K562 (cell line): ENCODE measurements at regions not wholly inside any gene's neighbourhood (a gene's known extent, or its start where the extent isn't known, plus 50 kb on each side); places are given as distances from the start of the nearest gene placed in this dataset.

Source experiments
- ATAC-seq: fragments of 200-7000 bp; cut with Tn5 transposase; 3 replicates; pipeline ENCODE4 v1.9.1; 2020; ENCODE audit warnings: moderate library complexity
- BruUV-seq: library from RNA; stranded (reverse); fragments of 400-500 nt; replicated peaks from 2 replicates; lab custom pipeline; 2021; lab: Mats Ljungman, UMichigan
- CTCF ChIA-PET: fragments of 300-600 bp; formaldehyde crosslinking; extraction: SDS; loops from one replicate; lab custom pipeline; 2021; ENCODE audit warnings: low intra/inter-chr PET ratio; lab: Yijun Ruan, JAX
- POLR2A ChIA-PET: fragments of 300-600, 350-650 bp; sonication (Branson Sonifier 250); formaldehyde crosslinking; extraction: SDS; loops from one replicate; lab custom pipeline; 2021; ENCODE audit warnings: antibody characterized with exemption, inconsistent platforms; lab: Yijun Ruan, JAX
- DNase-seq, 4 experiments: peaks; one replicate each; pipeline versions ENCODE4 v3.0.0 to v3.0.0-alpha.2; 2011 to 2018; ENCODE audit warnings: low spot score in 3 of 4, mixed read lengths in 3 of 4; ENCODE audit errors: extremely low read depth in 1 of 4
- FAIRE-seq: peaks from 2 replicates; lab custom pipeline; 2011; peaks lifted over from hg19 to GRCh38; lab: Jason Lieb, UNC
- H2AFZ ChIP-seq: 2 replicates; pipeline ENCODE4 v1.6.0; 2011; ENCODE audit warnings: low read depth, low read length, control low read depth, inconsistent platforms
- H3K27ac ChIP-seq: fragments of 200-600 bp; 3 replicates; pipeline ENCODE4 v1.8.0; 2011; ENCODE audit warnings: low read depth, mild to moderate bottlenecking, control low read depth, inconsistent platforms, low read length, moderate library complexity, mixed read lengths; ENCODE audit errors: extremely low read depth
- H3K27me3 ChIP-seq, 2 experiments: fragments of 300-600 bp in 1 of 2; 2 replicates in 1 of 2; 3 replicates in 1 of 2; pipeline versions ENCODE4 v1.6.0 to v1.8.0; 2011; ENCODE audit warnings: inconsistent platforms in 2 of 2, low read length in 2 of 2, mild to moderate bottlenecking in 1 of 2, mixed read lengths in 1 of 2, moderate library complexity in 1 of 2; ENCODE audit not compliant: control insufficient read depth in 2 of 2, insufficient read depth in 2 of 2
- H3K36me3 ChIP-seq: fragments of 300-600 bp; 3 replicates; pipeline ENCODE4 v1.8.0; 2011; ENCODE audit warnings: mild to moderate bottlenecking, low read length, inconsistent platforms; ENCODE audit not compliant: control insufficient read depth, insufficient read depth
- H3K4me1 ChIP-seq, 2 experiments: fragments of 200-600 bp in 1 of 2; replicated peaks in 1 of 2; 2 replicates in 1 of 2; 3 replicates in 1 of 2; pipeline versions ENCODE4 v1.5.1 to v1.8.0; 2011; ENCODE audit warnings: inconsistent platforms in 2 of 2, low read length in 2 of 2, mild to moderate bottlenecking in 1 of 2, mixed read lengths in 1 of 2, moderate library complexity in 1 of 2; ENCODE audit not compliant: control insufficient read depth in 2 of 2, insufficient read depth in 2 of 2
- H3K4me2 ChIP-seq: 2 replicates; pipeline ENCODE4 v1.6.1; 2011; ENCODE audit warnings: low read length, control low read depth, inconsistent platforms, mixed read lengths; ENCODE audit not compliant: insufficient read depth
- H3K4me3 ChIP-seq: fragments of 200-600 bp; sonication (generic), shearing (Covaris generic); 2 replicates; pipeline ENCODE4 v1.5.1; 2016; ENCODE audit warnings: control low read depth, inconsistent platforms
- H3K79me2 ChIP-seq: fragments of 200-600 bp; 3 replicates; pipeline ENCODE4 v1.8.0; 2011; ENCODE audit warnings: low read length, inconsistent platforms; ENCODE audit not compliant: control insufficient read depth, insufficient read depth
- H3K9ac ChIP-seq, 2 experiments: 2 replicates each; pipeline versions ENCODE4 v1.6.0 to v1.6.1; 2011; ENCODE audit warnings: low read depth in 2 of 2, low read length in 2 of 2, control low read depth in 1 of 2, inconsistent platforms in 1 of 2, mild to moderate bottlenecking in 1 of 2, mixed read lengths in 1 of 2; ENCODE audit not compliant: insufficient read depth in 1 of 2
- H3K9me1 ChIP-seq: one replicate; pipeline ENCODE4 v1.6.0; 2011; ENCODE audit warnings: inconsistent platforms, mild to moderate bottlenecking, low read length, moderate library complexity; ENCODE audit not compliant: control insufficient read depth, insufficient read depth
- H3K9me3 ChIP-seq: replicated peaks from 2 replicates; pipeline ENCODE4 v1.5.1; 2011; ENCODE audit warnings: low read depth, low read length, inconsistent platforms; ENCODE audit not compliant: control insufficient read depth, insufficient read depth
- H4K20me1 ChIP-seq: replicated peaks from 2 replicates; pipeline ENCODE4 v1.6.1; 2011; ENCODE audit warnings: low read length, inconsistent platforms, mixed read lengths; ENCODE audit not compliant: control insufficient read depth, insufficient read depth
- ATF6 ChIP-seq: sonication (generic); formaldehyde crosslinking; IDR thresholded peaks from 2 replicates; pipeline ENCODE4 v1.4.0; 2020; ENCODE audit warnings: mild to moderate bottlenecking, missing genetic modification reagents
- ATF7 ChIP-seq: fragments of 450-650 bp; IDR thresholded peaks from 2 replicates; pipeline ENCODE4 v1.7.1; 2014; ENCODE audit warnings: mild to moderate bottlenecking, moderate library complexity
- CSDE1 ChIP-seq, 2 experiments: fragments of 450-650 bp; IDR thresholded peaks; 2 replicates each; pipeline ENCODE4 v1.6.1; 2016; ENCODE audit warnings: mild to moderate bottlenecking in 1 of 2
- ELF4 ChIP-seq: fragments of 450-650 bp; formaldehyde crosslinking; IDR thresholded peaks from 2 replicates; pipeline ENCODE4 v1.4.0; 2022; ENCODE audit warnings: missing genetic modification characterization
- HMGN3 ChIP-seq: IDR thresholded peaks from 2 replicates; pipeline ENCODE4 v1.6.1; 2011; ENCODE audit warnings: borderline replicate concordance, low read depth, mild to moderate bottlenecking, mixed read lengths, low read length; ENCODE audit not compliant: insufficient read length; ENCODE audit errors: extremely low read depth
- HNRNPLL ChIP-seq: fragments of 200-400 bp; formaldehyde crosslinking; IDR thresholded peaks from 2 replicates; pipeline ENCODE4 v1.6.1; 2017; ENCODE audit warnings: low read length, low read depth, mild to moderate bottlenecking; ENCODE audit not compliant: poor library complexity, severe bottlenecking
- MXI1 ChIP-seq: IDR thresholded peaks from 2 replicates; pipeline ENCODE4 v1.6.1; 2011; ENCODE audit warnings: low read depth, mild to moderate bottlenecking, improper control_type of control experiment, low read length
- TCF15 ChIP-seq: fragments of 250-450 bp; sonication (Bioruptor Pico); IDR thresholded peaks from 2 replicates; pipeline ENCODE4 v1.8.0; 2022; ENCODE audit warnings: moderate library complexity, mild to moderate bottlenecking, inconsistent platforms
- TSC22D4 ChIP-seq: fragments of 450-650 bp; IDR thresholded peaks from 2 replicates; pipeline ENCODE4 v1.6.1; 2016; ENCODE audit warnings: missing genetic modification characterization, missing biosample characterization, control low read depth
- ZKSCAN1 ChIP-seq: fragments of 150-350 bp; IDR thresholded peaks from 2 replicates; pipeline ENCODE4 v1.6.1; 2016; ENCODE audit warnings: low read depth, low read length
- WGBS: fragments of 100-300 bp; shearing (Covaris generic); methylation state at CpG from one replicate; pipeline ENCODE4 v1.1.6; 2016; ENCODE audit warnings: low coverage, mixed read lengths; ENCODE audit not compliant: insufficient coverage; ENCODE audit errors: missing lambda C conversion rate; 5-methylcytosine and 5-hydroxymethylcytosine counted together
- in situ Hi-C: fragments of 300-500 bp; cut with MboI; formaldehyde crosslinking; loops from 4 replicates; pipeline ENCODE4 v1.15.0; 2018; ENCODE audit warnings: inconsistent platforms, mixed read lengths
- intact Hi-C: fragments of 100-400 bp; cut with micrococcal nuclease; formaldehyde crosslinking; loops from 2 replicates; pipeline ENCODE4 v1.14.2; 2022

GRCh38 chr4:156638925-156639605 is 332.5 kb downstream of the PDGFC start (continued):
- TF ChIP-seq ATF7 (no peak), ELF4 (CRISPR knock-in tag) (no peak), CSDE1 (IDR thresholded peaks at IDR 0.05) (no peak)
- TF ChIP-seq, all 486 proteins: peak for 0

GRCh38 chr4:156638334-156638733 is 333.3 kb downstream of the PDGFC start:
- ChIA-PET POLR2A (no interaction called here), CTCF (no interaction called here)
- intact Hi-C loops: no loop called here

More at GRCh38 chr4:156638334-156638733, 333.3 kb downstream of the PDGFC start:
- WGBS: 1% methylated on average over 5 of the region's 5 CpGs
- Histone ChIP-seq H3K4me1 (no peaks in the 10 kb centered on the region), H2AFZ (no peak overlapping the region), H3K4me3 (no peak overlapping the region), H3K9me1 (no peaks in the 10 kb centered on the region), H3K4me2 (no peak overlapping the region), H3K9ac (no peak overlapping the region), H3K79me2 (no peaks in the 10 kb centered on the region), H3K36me3 (no peaks in the 10 kb centered on the region), H4K20me1 (no peaks in the 10 kb centered on the region), H3K9me3 (no peaks in the 10 kb centered on the region), H3K27ac (no peak overlapping the region), H3K27me3 (no peaks in the 10 kb centered on the region)
- DNase-seq (no peak), FAIRE-seq (no peak), ATAC-seq (no peak)
- no TSS peak for BruUV-seq
- no peak for TF ChIP-seq MXI1
- TF ChIP-seq ZKSCAN1: no peak
- TF ChIP-seq TCF15 (CRISPR knock-in tag): no peak
- no peak for TF ChIP-seq TSC22D4
- no peak for TF ChIP-seq ATF6 (CRISPR knock-in tag)
- no peak for TF ChIP-seq HMGN3
- no peak for TF ChIP-seq HNRNPLL
- in situ Hi-C loops: no loop called here
